BLaER1 treated with 17β-estradiol and CSF1 and Interleukin-3, amounts not matched to agents 10 nM and 100 nM (cell line): ENCODE measurements at regions not wholly inside any gene's neighbourhood (a gene's known extent, or its start where the extent isn't known, plus 50 kb on each side); places are given as distances from the start of the nearest gene placed in this dataset.
"Not testable (repeated sequence)": the region's sequence is repeated elsewhere in the genome, so short reads cannot be mapped to it uniquely, and the experiment has no call there.

Experiments used
- H3K27ac ChIP-seq, 11 experiments: shearing (Covaris generic); formaldehyde crosslinking; 2 replicates each; pipeline ENCODE4 v1.8.1; 2022
- H3K27me3 ChIP-seq, 11 experiments: shearing (Covaris generic); formaldehyde crosslinking; 2 replicates each; pipeline ENCODE4 v1.8.1; 2022
- H3K36me3 ChIP-seq, 11 experiments: shearing (Covaris generic); formaldehyde crosslinking; 2 replicates each; pipeline ENCODE4 v1.8.1; 2022
- H3K4me1 ChIP-seq, 10 experiments: shearing (Covaris generic); formaldehyde crosslinking; 2 replicates each; pipeline ENCODE4 v1.8.1; 2022
- H3K4me2 ChIP-seq, 11 experiments: shearing (Covaris generic); formaldehyde crosslinking; 2 replicates each; pipeline ENCODE4 v1.8.1; 2022
- H3K4me3 ChIP-seq, 10 experiments: shearing (Covaris generic); formaldehyde crosslinking; 2 replicates each; pipeline ENCODE4 v1.8.1; 2022
- H3K9ac ChIP-seq, 11 experiments: shearing (Covaris generic); formaldehyde crosslinking; 2 replicates each; pipeline ENCODE4 v1.8.1; 2022
- H3K9me3 ChIP-seq, 11 experiments: shearing (Covaris generic); formaldehyde crosslinking; replicated peaks in 1 of 11; 2 replicates each; pipeline ENCODE4 v1.8.1; 2022
- H4K20me1 ChIP-seq, 11 experiments: shearing (Covaris generic); formaldehyde crosslinking; 2 replicates each; pipeline ENCODE4 v1.8.1; 2022
- Cebpa-rat ChIP-seq, 11 experiments: shearing (Covaris generic); IDR thresholded peaks; 2 replicates each; pipeline ENCODE4 v1.8.1; 2022

DNA sequence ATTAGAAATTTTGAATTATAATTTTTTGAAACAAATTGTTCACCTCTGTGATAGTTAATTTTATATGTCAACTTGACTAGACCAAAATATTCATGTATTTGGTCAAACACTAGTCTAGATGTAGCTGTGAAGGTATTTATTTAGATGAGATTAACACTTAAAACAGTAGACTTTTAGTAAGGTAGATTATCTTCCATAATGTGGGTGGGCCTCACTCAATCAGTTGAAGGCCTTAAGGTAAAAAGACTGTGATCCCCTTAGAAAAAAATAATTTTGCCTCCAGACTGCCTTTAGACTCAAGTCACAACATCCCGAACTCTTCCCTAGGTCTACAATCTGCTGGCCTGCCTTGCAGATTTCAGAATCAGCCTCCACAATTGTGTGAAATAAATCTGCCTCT lies 177.3 kb upstream of the PABPC5 start:
- no peaks in the 10 kb centered on the region for H3K9me3 ChIP-seq
- H4K20me1 ChIP-seq, result no peaks in the 10 kb centered on the region
- H3K36me3 ChIP-seq, result no peaks in the 10 kb centered on the region
- no peak for TF ChIP-seq Cebpa-rat (IDR thresholded peaks at IDR 0.05)
- no peak overlapping the region for H3K4me3 ChIP-seq
- no peak overlapping the region for H3K9ac ChIP-seq
- no peaks in the 10 kb centered on the region for H3K4me1 ChIP-seq
- no peak overlapping the region for H3K4me2 ChIP-seq
- no peak overlapping the region for H3K27ac ChIP-seq
- H3K27me3 ChIP-seq, result peaks cover 0 to 44% (median 20%) of the 10 kb centered on the region in 11 experiments; a peak in 15 of 22 replicates

- no peaks in the 10 kb centered on the region for H3K4me1 ChIP-seq
- no peak overlapping the region for H3K4me3 ChIP-seq
- H3K36me3 ChIP-seq, result no peaks in the 10 kb centered on the region
- TF ChIP-seq Cebpa-rat (IDR thresholded peaks at IDR 0.05), result no peak
- no peak overlapping the region for H3K9ac ChIP-seq
- H3K27ac ChIP-seq, result no peak overlapping the region
- peaks cover 22 to 81% (median 60%) of the 10 kb centered on the region in 11 experiments; a peak in 21 of 22 replicates for H3K27me3 ChIP-seq
- H4K20me1 ChIP-seq, result no peaks in the 10 kb centered on the region; a peak in 2 of 22 replicates
- no peaks in the 10 kb centered on the region for H3K9me3 ChIP-seq
- no peak overlapping the region for H3K4me2 ChIP-seq
Observed at GRCh38 chrX:91279479-91279878, 155.2 kb upstream of the PABPC5 start.

DNA sequence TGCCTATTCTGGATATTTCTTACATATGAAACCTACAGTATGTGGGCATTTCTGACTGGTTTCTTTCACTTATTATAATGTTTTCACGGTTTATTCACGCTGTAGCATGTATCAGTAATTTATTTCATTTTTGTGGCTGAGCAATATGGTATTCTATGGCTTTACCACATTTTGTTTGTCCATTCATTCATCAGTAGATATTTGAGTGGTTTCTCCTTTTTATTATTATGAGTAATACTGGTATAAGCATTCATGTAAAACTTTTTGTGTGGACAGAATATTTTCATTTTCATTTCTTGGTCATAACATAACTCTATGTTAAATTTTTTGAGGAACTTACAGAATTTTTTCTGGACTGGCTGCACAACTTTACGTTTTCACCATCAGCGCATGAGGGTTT lies 122.7 kb upstream of the PABPC5 start:
- Histone ChIP-seq H3K36me3 (no peaks in the 10 kb centered on the region), H4K20me1 (no peaks in the 10 kb centered on the region), H3K9ac (no peak overlapping the region), H3K4me2 (no peak overlapping the region), H3K4me1 (no peaks in the 10 kb centered on the region), H3K9me3 (no peaks in the 10 kb centered on the region), H3K27ac (no peak overlapping the region), H3K4me3 (no peak overlapping the region), H3K27me3 (peaks cover 35 to 95% (median 80%) of the 10 kb centered on the region in 11 experiments; a peak in 20 of 22 replicates)
- no peak for TF ChIP-seq Cebpa-rat (IDR thresholded peaks at IDR 0.05)

DNA sequence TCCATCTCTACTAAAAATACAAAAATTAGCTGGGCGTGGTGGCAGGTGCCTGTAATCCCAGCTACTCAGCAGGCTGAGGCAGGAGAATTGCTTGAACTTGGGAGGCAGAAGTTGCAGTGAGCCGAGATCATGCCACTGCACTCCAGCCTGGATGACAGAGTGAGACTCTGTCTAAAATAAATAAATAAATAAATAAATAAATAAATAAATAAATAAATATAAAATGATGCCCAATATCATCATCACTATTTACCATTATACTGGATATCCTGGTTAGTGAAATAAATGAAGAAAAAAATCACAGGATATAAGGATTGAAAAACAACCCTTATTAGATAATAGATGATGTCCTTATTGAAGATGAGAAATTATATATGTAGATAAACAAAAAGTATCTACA lies 115.8 kb upstream of the PABPC5 start:
- peaks cover 9 to 18% (median 12%) of the 10 kb centered on the region in 11 experiments; a peak in 13 of 22 replicates for H3K9me3 ChIP-seq
- not testable (repeated sequence) for H4K20me1 ChIP-seq, H3K4me1 ChIP-seq, H3K27ac ChIP-seq, H3K4me3 ChIP-seq, H3K9ac ChIP-seq, H3K4me2 ChIP-seq, H3K36me3 ChIP-seq
- peaks cover 18 to 80% (median 56%) of the 10 kb centered on the region in 11 experiments; a peak in 21 of 22 replicates for H3K27me3 ChIP-seq

DNA sequence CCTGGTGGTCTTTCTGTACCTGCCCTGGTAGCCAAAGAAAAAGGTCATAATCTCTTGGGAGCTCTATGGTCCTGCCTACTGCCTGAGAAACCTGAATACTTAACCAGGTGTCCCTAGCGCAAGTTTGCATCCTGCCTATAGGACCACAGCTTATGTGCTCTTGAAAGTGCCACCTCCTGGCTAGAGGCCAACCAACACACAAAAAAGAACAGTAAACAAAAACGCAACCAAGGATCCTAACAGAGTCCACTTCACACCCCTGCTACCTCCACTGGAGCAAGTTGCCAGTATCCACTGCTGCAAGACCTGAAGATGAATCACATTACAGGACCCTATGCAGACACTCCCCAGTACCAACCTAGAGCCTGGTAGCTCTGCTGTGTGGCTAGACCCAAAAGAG lies 103.2 kb upstream of the PABPC5 start:
- H3K4me1 ChIP-seq, result no peaks in the 10 kb centered on the region
- peaks cover 0 to 50% (median 30%) of the 10 kb centered on the region in 11 experiments; a peak in 18 of 22 replicates for H3K27me3 ChIP-seq
- TF ChIP-seq Cebpa-rat (IDR thresholded peaks at IDR 0.05), result no peak
- no peaks in the 10 kb centered on the region; a peak in 2 of 22 replicates for H4K20me1 ChIP-seq
- H3K27ac ChIP-seq, result no peak overlapping the region
- no peaks in the 10 kb centered on the region for H3K9me3 ChIP-seq
- no peak overlapping the region for H3K4me3 ChIP-seq
- H3K4me2 ChIP-seq, result no peak overlapping the region
- no peak overlapping the region for H3K9ac ChIP-seq
- no peaks in the 10 kb centered on the region for H3K36me3 ChIP-seq
